Effector memory CD4-positive, alpha-beta T cell (primary cell): ENCODE measurements at regions not wholly inside any gene's neighbourhood (a gene's known extent, or its start where the extent isn't known, plus 50 kb on each side); places are given as distances from the start of the nearest gene placed in this dataset.

ENCODE experiments used
- DNase-seq, 3 donors: peaks; one replicate each; pipeline ENCODE4 v3.0.0-alpha.2; 2020
- H3K27ac ChIP-seq: 2 replicates; pipeline ENCODE4 v1.7.0; 2013; ENCODE audit warnings: mild to moderate bottlenecking, low read length, moderate library complexity; ENCODE audit not compliant: insufficient read depth, poor library complexity, severe bottlenecking
- H3K27me3 ChIP-seq: replicated peaks from 2 replicates; pipeline ENCODE4 v1.7.0; 2013; ENCODE audit warnings: mild to moderate bottlenecking, low read length; ENCODE audit not compliant: insufficient read depth, control insufficient read depth, poor library complexity, severe bottlenecking
- H3K36me3 ChIP-seq: 2 replicates; pipeline ENCODE4 v1.7.0; 2013; ENCODE audit warnings: mild to moderate bottlenecking, low read length, moderate library complexity; ENCODE audit not compliant: control insufficient read depth, insufficient read depth
- H3K4me1 ChIP-seq: 2 replicates; pipeline ENCODE4 v1.7.0; 2013; ENCODE audit warnings: low read length, mild to moderate bottlenecking; ENCODE audit not compliant: control insufficient read depth, insufficient read depth, poor library complexity, severe bottlenecking
- H3K4me3 ChIP-seq: 2 replicates; pipeline ENCODE4 v1.7.0; 2013; ENCODE audit warnings: low read length, low read depth, mild to moderate bottlenecking; ENCODE audit not compliant: insufficient read depth, poor library complexity, severe bottlenecking
- H3K9me3 ChIP-seq: 2 replicates; pipeline ENCODE4 v1.7.0; 2013; ENCODE audit warnings: mild to moderate bottlenecking, low read length, moderate library complexity; ENCODE audit not compliant: control insufficient read depth

DNA sequence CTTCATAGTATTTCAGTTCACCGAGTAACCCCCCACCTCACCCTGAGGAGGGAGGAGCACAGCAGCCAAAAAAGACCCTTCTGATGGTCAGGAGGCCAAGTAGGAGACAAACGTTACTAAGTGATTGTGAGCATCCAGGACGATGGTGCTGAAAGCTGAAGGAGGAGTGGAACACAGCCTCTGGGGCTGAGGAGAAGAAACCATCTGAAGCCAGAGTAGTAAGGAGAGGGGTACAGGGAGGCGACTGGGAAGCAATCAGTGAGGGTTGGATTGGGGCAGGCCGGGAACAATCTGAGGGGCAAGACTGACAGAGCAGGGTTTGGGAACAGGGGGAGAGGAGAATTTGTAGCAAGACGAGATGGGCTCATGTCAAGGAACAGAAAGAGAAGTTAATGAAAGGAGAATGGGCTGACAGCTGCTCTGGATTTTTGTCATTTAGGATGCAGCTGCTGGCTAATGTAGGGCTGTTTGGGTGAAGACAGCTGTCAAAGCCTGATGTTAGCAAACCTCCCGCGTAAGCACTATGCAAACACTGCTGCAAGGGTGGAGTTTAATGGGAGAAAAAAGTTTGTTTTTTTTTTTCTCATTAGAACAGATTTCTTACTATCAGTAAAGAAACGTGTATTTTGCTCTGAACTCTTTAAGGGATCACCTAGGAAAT is 622.2 kb downstream of the EDEM1 start:
- H3K4me3 ChIP-seq, result no peak overlapping the region
- DNase-seq, result no peak
- H3K9me3 ChIP-seq, result no peaks in the 10 kb centered on the region
- H3K27me3 ChIP-seq, result no peaks in the 10 kb centered on the region
- no peaks in the 10 kb centered on the region for H3K36me3 ChIP-seq
- no peaks in the 10 kb centered on the region for H3K4me1 ChIP-seq
- no peak overlapping the region for H3K27ac ChIP-seq

DNA sequence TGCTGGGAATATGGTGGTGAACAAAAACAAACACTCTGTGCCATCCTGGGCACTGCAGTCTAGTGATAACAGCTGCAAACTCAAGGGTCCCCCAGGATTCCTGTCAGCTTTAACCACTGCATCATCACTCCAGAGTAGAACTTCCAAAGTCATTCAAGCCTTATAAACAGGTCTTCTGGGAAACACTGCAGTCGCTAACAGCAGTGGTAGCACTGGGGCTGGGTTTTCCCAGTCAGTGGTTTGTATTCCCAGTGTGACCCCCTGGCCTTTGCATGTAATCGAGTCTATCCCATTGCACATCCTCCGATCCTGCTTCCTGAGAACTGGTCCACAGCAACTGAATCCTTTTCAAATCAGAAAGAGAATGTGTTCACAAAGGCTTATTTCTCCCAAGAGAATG is 623.5 kb downstream of the EDEM1 start:
- DNase-seq, result no peak
- H3K27me3 ChIP-seq, result no peaks in the 10 kb centered on the region

DNA sequence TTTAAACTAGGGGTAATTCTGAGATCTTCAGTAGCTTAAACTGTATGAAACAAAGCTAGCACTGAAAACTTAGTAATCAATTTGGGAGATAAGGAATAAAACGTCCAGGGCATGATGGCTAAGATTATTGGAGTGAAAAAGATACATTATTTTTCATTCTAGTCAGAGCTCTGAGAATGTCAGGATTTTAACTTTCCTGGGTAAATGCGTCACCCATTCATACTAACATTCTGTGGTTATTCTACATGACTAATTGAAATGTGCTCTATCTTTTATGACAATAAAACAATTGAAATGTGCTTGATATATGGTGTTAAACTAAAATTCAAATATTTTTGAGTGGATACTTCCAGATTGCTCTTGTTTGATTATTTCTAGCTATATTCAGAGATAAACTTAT is 626.0 kb downstream of the EDEM1 start:
- Histone ChIP-seq H3K27ac (no peak overlapping the region), H3K4me1 (no peaks in the 10 kb centered on the region), H3K4me3 (no peak overlapping the region), H3K36me3 (no peaks in the 10 kb centered on the region), H3K9me3 (no peaks in the 10 kb centered on the region), H3K27me3 (no peaks in the 10 kb centered on the region)
- no peak for DNase-seq

More for the DNA sequence above, 623.5 kb downstream of the EDEM1 start:
- no peaks in the 10 kb centered on the region for H3K4me1 ChIP-seq
- H3K27ac ChIP-seq, result no peak overlapping the region
- no peaks in the 10 kb centered on the region for H3K36me3 ChIP-seq
- H3K9me3 ChIP-seq, result no peaks in the 10 kb centered on the region
- no peak overlapping the region for H3K4me3 ChIP-seq

DNA sequence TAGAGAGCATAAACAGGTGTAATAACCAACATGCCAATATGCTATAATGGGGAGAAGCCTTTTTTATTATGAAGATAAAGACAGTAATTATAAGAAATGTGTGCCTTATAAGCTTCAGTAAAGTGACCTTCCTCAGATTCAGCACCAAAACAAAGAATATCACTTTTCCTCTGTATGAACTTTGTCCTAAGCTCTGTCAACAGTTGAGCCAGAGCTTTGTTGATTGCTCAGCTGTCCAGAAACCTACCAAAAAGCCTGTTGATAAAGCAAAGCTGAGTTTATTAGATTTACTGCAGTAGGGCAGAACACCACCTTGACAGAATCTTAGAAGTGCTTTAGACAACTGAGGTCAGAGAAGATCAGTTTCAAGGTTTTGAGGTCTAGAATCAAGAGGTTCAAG is 635.3 kb downstream of the EDEM1 start:
- Histone ChIP-seq H3K27me3 (no peaks in the 10 kb centered on the region), H3K27ac (no peak overlapping the region), H3K9me3 (no peaks in the 10 kb centered on the region), H3K4me3 (no peak overlapping the region), H3K36me3 (no peaks in the 10 kb centered on the region), H3K4me1 (no peaks in the 10 kb centered on the region)
- DNase-seq, result no peak

DNA sequence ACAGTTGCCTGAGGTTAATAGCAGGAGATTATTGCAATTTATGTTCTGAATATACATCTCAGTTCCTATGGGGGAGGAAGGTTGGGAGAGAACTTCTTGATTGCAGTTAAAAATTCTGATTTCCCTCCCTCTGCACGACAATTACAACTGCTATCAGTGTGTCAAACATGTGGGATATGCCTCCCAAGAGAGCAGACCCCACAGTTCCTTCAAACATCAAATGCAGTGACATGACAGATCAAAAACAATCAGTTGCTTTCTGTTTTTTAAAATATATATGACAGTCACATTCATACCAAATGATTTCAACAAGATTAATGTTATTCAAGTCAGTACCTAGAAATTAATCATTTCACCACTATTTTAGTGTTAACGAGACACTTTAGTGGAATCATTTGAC is 639.0 kb downstream of the EDEM1 start:
- Histone ChIP-seq H3K27me3 (no peaks in the 10 kb centered on the region), H3K9me3 (no peaks in the 10 kb centered on the region), H3K36me3 (no peaks in the 10 kb centered on the region), H3K27ac (no peak overlapping the region), H3K4me1 (no peaks in the 10 kb centered on the region), H3K4me3 (no peak overlapping the region)
- no peak for DNase-seq

DNA sequence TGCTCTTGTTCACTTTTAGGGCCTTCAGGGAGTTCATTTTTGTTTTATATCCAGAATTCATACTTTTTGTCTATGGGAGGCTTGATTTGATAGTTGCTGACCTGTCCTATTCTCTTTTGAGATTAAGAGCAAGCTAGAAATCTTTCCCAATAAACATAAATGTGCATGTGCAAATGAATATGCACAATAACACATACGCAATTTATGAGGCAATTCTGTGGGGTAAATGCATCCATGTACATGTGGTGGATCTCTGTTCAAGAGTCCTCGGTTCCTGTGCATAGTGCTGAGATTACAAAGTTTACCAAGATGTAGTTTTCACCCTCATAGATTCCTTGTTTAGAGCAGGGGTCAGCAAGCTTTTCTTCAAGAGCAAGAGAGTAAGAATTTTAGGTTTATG is 640.7 kb downstream of the EDEM1 start:
- H3K4me1 ChIP-seq, result no peaks in the 10 kb centered on the region
- H3K9me3 ChIP-seq, result no peaks in the 10 kb centered on the region
- no peak for DNase-seq
- no peak overlapping the region for H3K27ac ChIP-seq
- H3K4me3 ChIP-seq, result no peak overlapping the region
- no peaks in the 10 kb centered on the region for H3K36me3 ChIP-seq
- no peaks in the 10 kb centered on the region for H3K27me3 ChIP-seq

GRCh38 chr3:5840056-5840455 is 652.5 kb downstream of the EDEM1 start:
- Histone ChIP-seq H3K4me1 (no peaks in the 10 kb centered on the region), H3K27me3 (no peaks in the 10 kb centered on the region), H3K4me3 (no peak overlapping the region), H3K36me3 (no peaks in the 10 kb centered on the region), H3K9me3 (no peaks in the 10 kb centered on the region), H3K27ac (no peak overlapping the region)
- no peak for DNase-seq

DNA sequence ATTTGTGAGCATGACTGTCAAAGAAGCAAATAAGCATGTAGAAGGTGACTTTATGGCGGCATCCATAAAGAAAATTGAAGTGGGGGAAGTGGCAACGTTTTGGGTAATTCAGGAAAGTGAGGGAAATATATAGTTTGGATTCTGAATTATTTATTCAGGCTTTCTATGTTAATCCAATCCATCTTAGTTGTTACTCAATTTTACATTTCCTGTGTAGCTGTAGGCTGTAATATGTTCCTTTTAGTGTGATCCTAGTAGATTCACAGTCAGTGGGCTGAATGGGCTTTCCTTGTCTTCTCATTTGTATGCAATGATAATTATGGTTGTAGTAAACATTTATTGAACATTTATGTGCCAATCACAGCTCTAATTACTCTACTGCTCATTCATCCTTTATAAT is 654.1 kb downstream of the EDEM1 start:
- H3K9me3 ChIP-seq, result no peaks in the 10 kb centered on the region
- no peak overlapping the region for H3K27ac ChIP-seq
- H3K4me3 ChIP-seq, result no peak overlapping the region
- H3K4me1 ChIP-seq, result no peaks in the 10 kb centered on the region
- H3K36me3 ChIP-seq, result no peaks in the 10 kb centered on the region
- H3K27me3 ChIP-seq, result no peaks in the 10 kb centered on the region
- no peak for DNase-seq

DNA sequence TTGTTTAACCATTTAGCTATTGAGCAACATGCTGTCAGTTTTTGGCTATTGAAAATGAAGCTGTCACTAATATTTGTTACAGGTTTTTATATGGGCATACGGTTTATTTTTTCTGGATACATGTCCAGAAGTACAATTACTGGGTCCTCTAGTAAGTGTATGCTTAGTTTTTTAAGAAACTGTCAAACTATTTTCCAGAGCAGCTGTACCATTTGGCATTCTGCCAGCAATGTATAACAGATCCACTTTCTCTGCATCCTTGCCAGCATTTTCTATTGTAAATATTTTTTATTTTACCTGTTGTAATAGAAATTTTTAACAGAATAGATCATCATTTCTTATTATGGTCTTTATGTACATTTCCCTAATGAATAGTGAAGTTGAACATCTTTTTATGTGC is 658.8 kb downstream of the EDEM1 start:
- no peak for DNase-seq
- Histone ChIP-seq H3K9me3 (no peaks in the 10 kb centered on the region), H3K4me1 (no peaks in the 10 kb centered on the region), H3K27me3 (no peaks in the 10 kb centered on the region), H3K4me3 (no peak overlapping the region), H3K27ac (no peak overlapping the region), H3K36me3 (no peaks in the 10 kb centered on the region)

DNA sequence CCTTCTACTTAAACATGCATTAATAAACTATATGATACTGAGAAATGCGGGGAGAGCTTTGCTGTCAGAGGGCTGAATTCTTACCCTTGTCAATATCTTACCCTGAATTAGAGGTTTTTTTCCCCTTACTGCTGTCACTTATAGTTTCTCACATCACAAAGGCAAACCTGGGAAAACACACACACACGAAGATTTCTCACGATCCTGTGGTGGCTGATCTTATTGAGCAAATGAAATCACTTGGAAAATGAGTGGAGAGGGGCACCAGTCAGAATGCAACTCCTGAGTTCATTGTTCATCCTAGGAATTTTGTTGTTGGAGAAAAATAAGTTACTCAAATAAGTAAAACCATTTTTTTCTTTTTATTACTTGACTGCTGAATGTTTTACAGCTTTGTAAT is 673.6 kb downstream of the EDEM1 start:
- Histone ChIP-seq H3K36me3 (no peaks in the 10 kb centered on the region), H3K27me3 (no peaks in the 10 kb centered on the region), H3K27ac (no peak overlapping the region), H3K9me3 (no peaks in the 10 kb centered on the region), H3K4me3 (no peak overlapping the region), H3K4me1 (no peaks in the 10 kb centered on the region)
- DNase-seq, result no peak
